ENCODE measurements at regions not wholly inside any gene's neighbourhood (a gene's known extent, or its start where the extent isn't known, plus 50 kb on each side); places are given as distances from the start of the nearest gene placed in this dataset.
"Not testable (repeated sequence)": the region's sequence is repeated elsewhere in the genome, so short reads cannot be mapped to it uniquely, and the experiment has no call there.

- FAIRE-seq, result no peak
Measured at GRCh38 chr3:72035606-72036005, 250.7 kb upstream of the PROK2 start.

GRCh38 chr3:72034986-72035385 lies 250.0 kb upstream of the PROK2 start:
- no peak for FAIRE-seq

GRCh38 chr3:72033666-72034428 lies 248.9 kb upstream of the PROK2 start:
- FAIRE-seq, result no peak

- no peak for FAIRE-seq
Measured at GRCh38 chr3:72032441-72033135, 247.6 kb upstream of the PROK2 start.

GRCh38 chr3:72031581-72031980 lies 246.6 kb upstream of the PROK2 start:
- FAIRE-seq, result no peak

- FAIRE-seq, result not testable (repeated sequence)
Measured at GRCh38 chr3:72030296-72030695, 245.3 kb upstream of the PROK2 start.

- not testable (repeated sequence) for FAIRE-seq
Measured at GRCh38 chr3:72028726-72029125, 243.8 kb upstream of the PROK2 start.

GRCh38 chr3:72028307-72028706 lies 243.4 kb upstream of the PROK2 start:
- FAIRE-seq, result not testable (repeated sequence)

GRCh38 chr3:72027728-72028127 lies 242.8 kb upstream of the PROK2 start:
- not testable (repeated sequence) for FAIRE-seq

GRCh38 chr3:72022027-72022426 lies 237.1 kb upstream of the PROK2 start:
- FAIRE-seq, result no peak

- FAIRE-seq, result no peak
Measured at GRCh38 chr3:72021531-72021930, 236.6 kb upstream of the PROK2 start.

- no peak for FAIRE-seq
Measured at GRCh38 chr3:72018343-72018984, 233.5 kb upstream of the PROK2 start.

GRCh38 chr3:72017935-72018334 lies 233.0 kb upstream of the PROK2 start:
- FAIRE-seq, result no peak

GRCh38 chr3:72017311-72017710 lies 232.4 kb upstream of the PROK2 start:
- FAIRE-seq, result no peak

- no peak for FAIRE-seq
Measured at GRCh38 chr3:72015463-72015862, 230.5 kb upstream of the PROK2 start.

- no peak for FAIRE-seq
Measured at GRCh38 chr3:72013084-72013483, 228.1 kb upstream of the PROK2 start.

GRCh38 chr3:72012363-72012762 lies 227.4 kb upstream of the PROK2 start:
- no peak for FAIRE-seq

GRCh38 chr3:72011485-72011884 lies 226.5 kb upstream of the PROK2 start:
- no peak for FAIRE-seq

GRCh38 chr3:72009851-72010443 lies 225.0 kb upstream of the PROK2 start:
- FAIRE-seq, result no peak

GRCh38 chr3:72008226-72008996 lies 223.5 kb upstream of the PROK2 start:
- no peak for FAIRE-seq

GRCh38 chr3:72006631-72007556 lies 221.9 kb upstream of the PROK2 start:
- no peak for FAIRE-seq
